ENCODE measurements at regions not wholly inside any gene's neighbourhood (a gene's known extent, or its start where the extent isn't known, plus 50 kb on each side); places are given as distances from the start of the nearest gene placed in this dataset.

- 69% methylated on average over 6 of the region's 7 CpGs for WGBS (ENCODE audit: insufficient coverage)
- no peaks in the 10 kb centered on the region for H3K27me3 ChIP-seq (replicated peaks in 2 of 5; ENCODE audit: control insufficient read depth in 4 of 5, insufficient read depth in 5 of 5, low read length in 4 of 5)
- H3K9me3 ChIP-seq (ENCODE audit: control extremely low read depth in 1 of 5, control insufficient read depth in 4 of 5, insufficient read depth in 2 of 5, low read depth in 1 of 5, low read length in 4 of 5), result peaks cover 0 to 2% (median 0%) of the 10 kb centered on the region in 5 experiments
- no peak overlapping the region for H3K4me3 ChIP-seq (ENCODE audit: control insufficient read depth in 1 of 7, extremely low read depth in 1 of 7, insufficient read depth in 4 of 7, low read depth in 2 of 7, low read length in 6 of 7)
- ChIA-PET POLR2A (no interaction called here), CTCF (no interaction called here)
- H3K27ac ChIP-seq (ENCODE audit: insufficient read depth in 1 of 2, low read depth in 1 of 2, low read length in 2 of 2, poor library complexity in 1 of 2, severe bottlenecking in 2 of 2), result no peak overlapping the region
- no peak for DNase-seq
- H3K36me3 ChIP-seq (ENCODE audit: control insufficient read depth in 4 of 4, insufficient read depth in 4 of 4, low read length in 3 of 4), result no peaks in the 10 kb centered on the region
- H3K4me1 ChIP-seq (ENCODE audit: control extremely low read depth in 1 of 4, control insufficient read depth in 4 of 4, insufficient read depth in 4 of 4, low read length in 3 of 4), result no peaks in the 10 kb centered on the region
Observed at GRCh38 chr5:8213701-8214240, 344.8 kb downstream of the MTRR start.

GRCh38 chr5:8216921-8217320 lies 348.0 kb downstream of the MTRR start:
- Histone ChIP-seq H3K4me3 (ENCODE audit: control insufficient read depth in 1 of 7, extremely low read depth in 1 of 7, insufficient read depth in 4 of 7, low read depth in 2 of 7, low read length in 6 of 7) (no peak overlapping the region), H3K27ac (ENCODE audit: insufficient read depth in 1 of 2, low read depth in 1 of 2, low read length in 2 of 2, poor library complexity in 1 of 2, severe bottlenecking in 2 of 2) (no peak overlapping the region), H3K4me1 (ENCODE audit: control extremely low read depth in 1 of 4, control insufficient read depth in 4 of 4, insufficient read depth in 4 of 4, low read length in 3 of 4) (no peaks in the 10 kb centered on the region), H3K27me3 (replicated peaks in 2 of 5; ENCODE audit: control insufficient read depth in 4 of 5, insufficient read depth in 5 of 5, low read length in 4 of 5) (no peaks in the 10 kb centered on the region), H3K9me3 (ENCODE audit: control extremely low read depth in 1 of 5, control insufficient read depth in 4 of 5, insufficient read depth in 2 of 5, low read depth in 1 of 5, low read length in 4 of 5) (peaks cover 0 to 5% (median 0%) of the 10 kb centered on the region in 5 experiments), H3K36me3 (ENCODE audit: control insufficient read depth in 4 of 4, insufficient read depth in 4 of 4, low read length in 3 of 4) (no peaks in the 10 kb centered on the region)
- DNase-seq, result no peak
- 95% methylated on average over 19 of the region's 20 CpGs for WGBS (ENCODE audit: insufficient coverage)
- ChIA-PET CTCF (no interaction called here), POLR2A (no interaction called here)

- no peaks in the 10 kb centered on the region for H3K36me3 ChIP-seq (ENCODE audit: control insufficient read depth in 4 of 4, insufficient read depth in 4 of 4, low read length in 3 of 4)
- no peak for DNase-seq
- 100% methylated on average over 1 of the region's 3 CpGs for WGBS (ENCODE audit: insufficient coverage)
- no peak overlapping the region for H3K4me3 ChIP-seq (ENCODE audit: control insufficient read depth in 1 of 7, extremely low read depth in 1 of 7, insufficient read depth in 4 of 7, low read depth in 2 of 7, low read length in 6 of 7)
- ChIA-PET POLR2A (no interaction called here), CTCF (no interaction called here)
- H3K27ac ChIP-seq (ENCODE audit: insufficient read depth in 1 of 2, low read depth in 1 of 2, low read length in 2 of 2, poor library complexity in 1 of 2, severe bottlenecking in 2 of 2), result no peak overlapping the region
- H3K9me3 ChIP-seq (ENCODE audit: control extremely low read depth in 1 of 5, control insufficient read depth in 4 of 5, insufficient read depth in 2 of 5, low read depth in 1 of 5, low read length in 4 of 5), result peaks cover 0 to 1% (median 0%) of the 10 kb centered on the region in 5 experiments
- no peaks in the 10 kb centered on the region for H3K27me3 ChIP-seq (replicated peaks in 2 of 5; ENCODE audit: control insufficient read depth in 4 of 5, insufficient read depth in 5 of 5, low read length in 4 of 5)
- no peaks in the 10 kb centered on the region for H3K4me1 ChIP-seq (ENCODE audit: control extremely low read depth in 1 of 4, control insufficient read depth in 4 of 4, insufficient read depth in 4 of 4, low read length in 3 of 4)
Observed at GRCh38 chr5:8226148-8226547, 357.2 kb downstream of the MTRR start.

- H3K4me1 ChIP-seq (ENCODE audit: control extremely low read depth in 1 of 4, control insufficient read depth in 4 of 4, insufficient read depth in 4 of 4, low read length in 3 of 4), result no peaks in the 10 kb centered on the region
- CTCF ChIA-PET, result no interaction called here
- H3K36me3 ChIP-seq (ENCODE audit: control insufficient read depth in 4 of 4, insufficient read depth in 4 of 4, low read length in 3 of 4), result no peaks in the 10 kb centered on the region
- H3K9me3 ChIP-seq (ENCODE audit: control extremely low read depth in 1 of 5, control insufficient read depth in 4 of 5, insufficient read depth in 2 of 5, low read depth in 1 of 5, low read length in 4 of 5), result peaks cover 0 to 1% (median 0%) of the 10 kb centered on the region in 5 experiments
- POLR2A ChIA-PET, result no interaction called here
- 78% methylated on average over 8 of the region's 8 CpGs for WGBS (ENCODE audit: insufficient coverage)
- DNase-seq, result no peak
- no peak overlapping the region for H3K4me3 ChIP-seq (ENCODE audit: control insufficient read depth in 1 of 7, extremely low read depth in 1 of 7, insufficient read depth in 4 of 7, low read depth in 2 of 7, low read length in 6 of 7)
- H3K27ac ChIP-seq (ENCODE audit: insufficient read depth in 1 of 2, low read depth in 1 of 2, low read length in 2 of 2, poor library complexity in 1 of 2, severe bottlenecking in 2 of 2), result no peak overlapping the region
- H3K27me3 ChIP-seq (replicated peaks in 2 of 5; ENCODE audit: control insufficient read depth in 4 of 5, insufficient read depth in 5 of 5, low read length in 4 of 5), result no peaks in the 10 kb centered on the region
Observed at GRCh38 chr5:8227112-8227511, 358.2 kb downstream of the MTRR start.

- 98% methylated on average over 4 of the region's 4 CpGs for WGBS (ENCODE audit: insufficient coverage)
- no peaks in the 10 kb centered on the region for H3K27me3 ChIP-seq (replicated peaks in 2 of 5; ENCODE audit: control insufficient read depth in 4 of 5, insufficient read depth in 5 of 5, low read length in 4 of 5)
- CTCF ChIA-PET, result no interaction called here
- no peaks in the 10 kb centered on the region for H3K9me3 ChIP-seq (ENCODE audit: control extremely low read depth in 1 of 5, control insufficient read depth in 4 of 5, insufficient read depth in 2 of 5, low read depth in 1 of 5, low read length in 4 of 5)
- POLR2A ChIA-PET, result no interaction called here
- no peaks in the 10 kb centered on the region for H3K4me1 ChIP-seq (ENCODE audit: control extremely low read depth in 1 of 4, control insufficient read depth in 4 of 4, insufficient read depth in 4 of 4, low read length in 3 of 4)
- no peak overlapping the region for H3K4me3 ChIP-seq (ENCODE audit: control insufficient read depth in 1 of 7, extremely low read depth in 1 of 7, insufficient read depth in 4 of 7, low read depth in 2 of 7, low read length in 6 of 7)
- H3K27ac ChIP-seq (ENCODE audit: insufficient read depth in 1 of 2, low read depth in 1 of 2, low read length in 2 of 2, poor library complexity in 1 of 2, severe bottlenecking in 2 of 2), result no peak overlapping the region
- no peak for DNase-seq
- no peaks in the 10 kb centered on the region for H3K36me3 ChIP-seq (ENCODE audit: control insufficient read depth in 4 of 4, insufficient read depth in 4 of 4, low read length in 3 of 4)
Observed at GRCh38 chr5:8229551-8229950, 360.6 kb downstream of the MTRR start.

- Histone ChIP-seq H3K27me3 (replicated peaks in 2 of 5; ENCODE audit: control insufficient read depth in 4 of 5, insufficient read depth in 5 of 5, low read length in 4 of 5) (no peaks in the 10 kb centered on the region), H3K36me3 (ENCODE audit: control insufficient read depth in 4 of 4, insufficient read depth in 4 of 4, low read length in 3 of 4) (no peaks in the 10 kb centered on the region), H3K9me3 (ENCODE audit: control extremely low read depth in 1 of 5, control insufficient read depth in 4 of 5, insufficient read depth in 2 of 5, low read depth in 1 of 5, low read length in 4 of 5) (no peaks in the 10 kb centered on the region), H3K27ac (ENCODE audit: insufficient read depth in 1 of 2, low read depth in 1 of 2, low read length in 2 of 2, poor library complexity in 1 of 2, severe bottlenecking in 2 of 2) (no peak overlapping the region), H3K4me3 (ENCODE audit: control insufficient read depth in 1 of 7, extremely low read depth in 1 of 7, insufficient read depth in 4 of 7, low read depth in 2 of 7, low read length in 6 of 7) (no peak overlapping the region), H3K4me1 (ENCODE audit: control extremely low read depth in 1 of 4, control insufficient read depth in 4 of 4, insufficient read depth in 4 of 4, low read length in 3 of 4) (no peaks in the 10 kb centered on the region)
- 100% methylated on average over 2 of the region's 2 CpGs for WGBS (ENCODE audit: insufficient coverage)
- CTCF ChIA-PET, result no interaction called here
- DNase-seq, result no peak
- POLR2A ChIA-PET, result no interaction called here
Observed at GRCh38 chr5:8230868-8231267, 361.9 kb downstream of the MTRR start.

- Histone ChIP-seq H3K9me3 (ENCODE audit: control extremely low read depth in 1 of 5, control insufficient read depth in 4 of 5, insufficient read depth in 2 of 5, low read depth in 1 of 5, low read length in 4 of 5) (no peaks in the 10 kb centered on the region), H3K4me1 (ENCODE audit: control extremely low read depth in 1 of 4, control insufficient read depth in 4 of 4, insufficient read depth in 4 of 4, low read length in 3 of 4) (no peaks in the 10 kb centered on the region), H3K27me3 (replicated peaks in 2 of 5; ENCODE audit: control insufficient read depth in 4 of 5, insufficient read depth in 5 of 5, low read length in 4 of 5) (no peaks in the 10 kb centered on the region), H3K4me3 (ENCODE audit: control insufficient read depth in 1 of 7, extremely low read depth in 1 of 7, insufficient read depth in 4 of 7, low read depth in 2 of 7, low read length in 6 of 7) (no peak overlapping the region), H3K27ac (ENCODE audit: insufficient read depth in 1 of 2, low read depth in 1 of 2, low read length in 2 of 2, poor library complexity in 1 of 2, severe bottlenecking in 2 of 2) (no peak overlapping the region), H3K36me3 (ENCODE audit: control insufficient read depth in 4 of 4, insufficient read depth in 4 of 4, low read length in 3 of 4) (no peaks in the 10 kb centered on the region)
- ChIA-PET POLR2A (no interaction called here), CTCF (no interaction called here)
- DNase-seq, result no peak
Observed at GRCh38 chr5:8233479-8233878, 364.5 kb downstream of the MTRR start.
